T-cell (primary cell): ENCODE measurements at regions not wholly inside any gene's neighbourhood (a gene's known extent, or its start where the extent isn't known, plus 50 kb on each side); places are given as distances from the start of the nearest gene placed in this dataset.

Source experiments
- ATAC-seq, 4 experiments: fragments of 200-7000 bp in 3 of 4; fragments of 150-1000 bp in 1 of 4; cut with Tn5 transposase; replicated peaks in 1 of 4; 1 replicate in 3 of 4; 2 replicates in 1 of 4; pipeline ENCODE4 v1.10.0; 2021; ENCODE audit warnings: moderate library complexity in 3 of 4, mild to moderate bottlenecking in 2 of 4, moderate number of reproducible peaks in 1 of 4
- CTCF ChIA-PET, 2 donors: fragments of 300-600 bp; sonication (Branson Sonifier 250); formaldehyde crosslinking; loops; one replicate each; lab custom pipeline; 2022; ENCODE audit warnings: antibody characterized with exemption in 2 of 2; lab: Charles Lee
- POLR2A ChIA-PET, 2 donors: fragments of 300-600 bp; sonication (Branson Sonifier 250); formaldehyde crosslinking; loops; one replicate each; lab custom pipeline; 2022; ENCODE audit warnings: antibody characterized with exemption in 2 of 2; lab: Charles Lee
- DNase-seq, 35 experiments: peaks; one replicate each; pipeline versions ENCODE4 v3.0.0 to v3.0.0-alpha.2; 2013 to 2023
- H3K27ac ChIP-seq: one replicate; pipeline ENCODE4 v1.5.1; 2013; ENCODE audit warnings: low read length
- H3K27me3 ChIP-seq, 2 experiments: replicated peaks in 1 of 2; 1 replicate in 1 of 2; 2 replicates in 1 of 2; pipeline versions ENCODE4 v1.6.1 to v1.7.0; 2013; ENCODE audit warnings: low read length in 1 of 2, mixed read lengths in 1 of 2; ENCODE audit not compliant: control insufficient read depth in 2 of 2, insufficient read depth in 2 of 2; ENCODE audit errors: extremely low read depth in 1 of 2
- H3K36me3 ChIP-seq, 2 donors: 1 replicate in 1 of 2; 2 replicates in 1 of 2; pipeline versions ENCODE4 v1.6.1 to v1.7.0; 2013; ENCODE audit warnings: low read length in 1 of 2; ENCODE audit not compliant: control insufficient read depth in 2 of 2, insufficient read depth in 1 of 2; ENCODE audit errors: extremely low read depth in 1 of 2
- H3K4me1 ChIP-seq, 2 experiments: 1 replicate in 1 of 2; 2 replicates in 1 of 2; pipeline versions ENCODE4 v1.6.1 to v1.7.0; 2013; ENCODE audit warnings: low read length in 2 of 2, mixed read lengths in 1 of 2; ENCODE audit not compliant: insufficient read depth in 2 of 2, control insufficient read depth in 1 of 2; ENCODE audit errors: extremely low read depth in 1 of 2
- H3K4me3 ChIP-seq, 2 donors: 1 replicate in 1 of 2; 2 replicates in 1 of 2; pipeline versions ENCODE4 v1.5.1 to v1.7.0; 2013; ENCODE audit warnings: mild to moderate bottlenecking in 2 of 2, low read length in 1 of 2, moderate library complexity in 1 of 2; ENCODE audit not compliant: control insufficient read depth in 1 of 2; ENCODE audit errors: extremely low read depth in 1 of 2
- H3K9me3 ChIP-seq: 2 replicates; pipeline ENCODE4 v1.7.0; 2013
- H3K27ac Mint-ChIP-seq, 2 donors: one replicate each; pipeline ENCODE4 v1.8.0; 2020 to 2021; ENCODE audit warnings: mild to moderate bottlenecking in 2 of 2, mixed read lengths in 2 of 2
- H3K27me3 Mint-ChIP-seq, 2 donors: one replicate each; pipeline ENCODE4 v1.8.0; 2021 to 2022; ENCODE audit warnings: mixed read lengths in 2 of 2
- H3K36me3 Mint-ChIP-seq: one replicate; pipeline ENCODE4 v1.8.0; 2021; ENCODE audit warnings: mixed read lengths
- H3K4me1 Mint-ChIP-seq, 3 donors: one replicate each; pipeline ENCODE4 v1.8.0; 2020 to 2022; ENCODE audit warnings: mixed read lengths in 3 of 3, mild to moderate bottlenecking in 1 of 3
- H3K4me3 Mint-ChIP-seq, 3 donors: one replicate each; pipeline ENCODE4 v1.8.0; 2020 to 2022; ENCODE audit warnings: mild to moderate bottlenecking in 3 of 3, mixed read lengths in 3 of 3, moderate library complexity in 3 of 3
- H3K9me3 Mint-ChIP-seq, 3 donors: one replicate each; pipeline ENCODE4 v1.8.0; 2020 to 2022; ENCODE audit warnings: mixed read lengths in 3 of 3
- WGBS: methylation state at CpG from one replicate; pipeline ENCODE4 v1.1.5; 2013; ENCODE audit warnings: missing lambda C conversion rate; ENCODE audit not compliant: insufficient coverage; 5-methylcytosine and 5-hydroxymethylcytosine counted together

GRCh38 chrX:40261833-40262156 lies 164.0 kb upstream of the BCOR start:
- 93% methylated on average over 3 of the region's 7 CpGs for WGBS
- ChIA-PET POLR2A (no interaction called here), CTCF (interaction anchor here in 1 of 2 donors (0.6 kb wide), 1 partner anchor 25 kb away, joined by 3 read pairs; no protein-coding TSS in a partner anchor)
- ATAC-seq = no peak
- Mint-ChIP-seq H3K4me1 (peaks cover 4 to 7% (median 7%) of the 10 kb centered on the region in 3 donors), H3K27ac (no peak overlapping the region), H3K4me3 (no peak overlapping the region), H3K9me3 (no peaks in the 10 kb centered on the region), H3K36me3 (no peaks in the 10 kb centered on the region), H3K27me3 (no peaks in the 10 kb centered on the region)
- peaks cover 0 to 8% of the 10 kb centered on the region in 2 experiments for H3K4me1 ChIP-seq
- no peak overlapping the region for H3K4me3 ChIP-seq
- H3K27ac ChIP-seq = no peak overlapping the region
- no peaks in the 10 kb centered on the region for H3K9me3 ChIP-seq
- no peaks in the 10 kb centered on the region for H3K36me3 ChIP-seq
- DNase-seq = no peak
- peaks cover 0 to 3% of the 10 kb centered on the region in 2 experiments for H3K27me3 ChIP-seq

GRCh38 chrX:40260146-40260747 lies 162.5 kb upstream of the BCOR start:
- no peaks in the 10 kb centered on the region for H3K4me1 ChIP-seq
- Mint-ChIP-seq H3K9me3 (no peaks in the 10 kb centered on the region), H3K4me1 (no peaks in the 10 kb centered on the region), H3K4me3 (no peak overlapping the region), H3K27me3 (no peaks in the 10 kb centered on the region), H3K36me3 (no peaks in the 10 kb centered on the region), H3K27ac (no peak overlapping the region)
- ChIA-PET POLR2A (interaction anchor here in 1 of 2 donors (0.7 kb wide), 1 partner anchor 24 kb away, joined by 3 read pairs; no protein-coding TSS in a partner anchor), CTCF (no interaction called here)
- no peak for ATAC-seq
- no peak overlapping the region for H3K27ac ChIP-seq
- WGBS = 100% methylated on average over 1 of the region's 14 CpGs
- no peaks in the 10 kb centered on the region for H3K36me3 ChIP-seq
- no peak for DNase-seq
- H3K27me3 ChIP-seq = no peaks in the 10 kb centered on the region
- H3K4me3 ChIP-seq = no peak overlapping the region
- no peaks in the 10 kb centered on the region for H3K9me3 ChIP-seq

DNA sequence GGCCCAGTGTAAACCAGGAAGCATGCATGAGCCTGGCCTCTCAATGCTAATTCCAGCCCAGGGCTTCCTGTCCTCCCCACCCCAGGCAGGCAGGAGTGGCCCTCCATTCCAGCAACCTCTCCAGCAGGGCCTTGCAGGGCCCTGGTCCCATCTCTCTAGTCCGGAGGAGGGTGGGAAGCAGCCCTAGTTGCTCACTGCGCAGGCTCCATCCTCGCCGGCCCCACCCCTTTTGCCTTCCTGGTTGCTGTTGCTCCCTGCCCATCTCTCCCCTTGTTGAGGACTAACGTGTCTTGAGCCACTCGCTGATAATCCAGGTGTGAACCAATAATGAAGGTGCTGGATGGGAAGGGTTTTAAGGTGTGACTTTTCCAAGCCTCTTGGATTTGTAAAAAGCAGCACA lies 161.2 kb upstream of the BCOR start:
- H3K27ac Mint-ChIP-seq = no peak overlapping the region

GRCh38 chrX:40253771-40254170 lies 156.0 kb upstream of the BCOR start:
- ChIA-PET POLR2A (no interaction called here), CTCF (no interaction called here)
- no CpG with 5 or more reads among the region's 5 CpGs for WGBS
- Mint-ChIP-seq H3K36me3 (no peaks in the 10 kb centered on the region), H3K4me3 (no peak overlapping the region), H3K27me3 (peaks cover 0 to 4% of the 10 kb centered on the region in 2 donors), H3K27ac (no peak overlapping the region), H3K4me1 (no peaks in the 10 kb centered on the region), H3K9me3 (no peaks in the 10 kb centered on the region)
- H3K27me3 ChIP-seq = no peaks in the 10 kb centered on the region
- DNase-seq (no peak), ATAC-seq (no peak)
- H3K36me3 ChIP-seq = no peaks in the 10 kb centered on the region
- no peaks in the 10 kb centered on the region for H3K9me3 ChIP-seq
- H3K4me3 ChIP-seq = no peak overlapping the region
- no peak overlapping the region for H3K27ac ChIP-seq
- no peaks in the 10 kb centered on the region for H3K4me1 ChIP-seq

More for the DNA sequence above, 161.2 kb upstream of the BCOR start:
- no peaks in the 10 kb centered on the region for H3K9me3 Mint-ChIP-seq
- no peaks in the 10 kb centered on the region for H3K36me3 Mint-ChIP-seq
- H3K4me1 Mint-ChIP-seq = no peaks in the 10 kb centered on the region
- 100% methylated on average over 1 of the region's 6 CpGs for WGBS
- ChIA-PET CTCF (no interaction called here), POLR2A (no interaction called here)
- DNase-seq (no peak), ATAC-seq (no peak)
- no peak overlapping the region for H3K4me3 Mint-ChIP-seq
- Histone ChIP-seq H3K36me3 (no peaks in the 10 kb centered on the region), H3K9me3 (no peaks in the 10 kb centered on the region), H3K4me3 (no peak overlapping the region), H3K27ac (no peak overlapping the region), H3K27me3 (no peaks in the 10 kb centered on the region), H3K4me1 (no peaks in the 10 kb centered on the region)
- no peaks in the 10 kb centered on the region for H3K27me3 Mint-ChIP-seq

GRCh38 chrX:40249582-40249981 lies 151.8 kb upstream of the BCOR start:
- no CpG with 5 or more reads among the region's 5 CpGs for WGBS

DNA sequence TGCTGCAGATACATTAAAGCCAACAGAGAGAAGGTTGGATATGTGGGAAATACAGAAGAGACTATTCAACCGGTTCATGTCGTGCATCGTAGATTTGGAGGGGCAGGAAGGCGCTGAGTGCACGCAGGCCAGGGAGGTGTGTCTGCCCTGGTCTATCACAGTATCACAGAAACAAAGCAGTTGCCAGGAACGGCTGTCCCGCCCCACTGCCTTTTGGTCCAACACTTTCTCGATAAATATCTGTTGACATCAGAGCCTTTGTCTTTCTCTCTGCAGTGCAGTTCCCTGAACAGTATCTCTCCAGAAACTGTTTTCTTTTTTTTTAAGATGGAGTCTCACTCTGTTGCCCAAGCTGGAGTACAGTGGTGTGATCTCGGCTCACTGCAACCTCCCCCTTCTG lies 151.1 kb upstream of the BCOR start:
- 100% methylated on average over 2 of the region's 9 CpGs for WGBS
- H3K27ac Mint-ChIP-seq = no peak overlapping the region
- POLR2A ChIA-PET = no interaction called here

More at GRCh38 chrX:40249582-40249981, 151.8 kb upstream of the BCOR start:
- no peak overlapping the region for H3K4me3 Mint-ChIP-seq
- no peaks in the 10 kb centered on the region for H3K9me3 Mint-ChIP-seq
- ChIA-PET CTCF (no interaction called here), POLR2A (no interaction called here)
- H3K27me3 Mint-ChIP-seq = peaks cover 0 to 19% of the 10 kb centered on the region in 2 donors
- H3K36me3 Mint-ChIP-seq = no peaks in the 10 kb centered on the region
- peaks cover 5 to 10% of the 10 kb centered on the region in 2 experiments for H3K4me1 ChIP-seq
- H3K27ac ChIP-seq = no peak overlapping the region
- peaks cover 0 to 3% of the 10 kb centered on the region in 2 experiments for H3K27me3 ChIP-seq
- no peak overlapping the region for H3K4me3 ChIP-seq
- ATAC-seq (no peak), DNase-seq (no peak)
- H3K27ac Mint-ChIP-seq = no peak overlapping the region
- H3K9me3 ChIP-seq = no peaks in the 10 kb centered on the region
- peaks cover 12 to 15% (median 13%) of the 10 kb centered on the region in 3 donors for H3K4me1 Mint-ChIP-seq
- no peaks in the 10 kb centered on the region for H3K36me3 ChIP-seq

More for the DNA sequence above, 151.1 kb upstream of the BCOR start:
- H3K4me3 Mint-ChIP-seq = no peak overlapping the region
- DNase-seq = no peak
- H3K36me3 ChIP-seq = no peaks in the 10 kb centered on the region
- ATAC-seq = no peak
- H3K9me3 Mint-ChIP-seq = no peaks in the 10 kb centered on the region
- peaks cover 0 to 19% of the 10 kb centered on the region in 2 donors for H3K27me3 Mint-ChIP-seq
- no peak overlapping the region for H3K4me3 ChIP-seq
- H3K9me3 ChIP-seq = no peaks in the 10 kb centered on the region
- no peak overlapping the region for H3K27ac ChIP-seq
- peaks cover 0 to 3% of the 10 kb centered on the region in 2 experiments for H3K27me3 ChIP-seq
- CTCF ChIA-PET = no interaction called here
- peaks cover 13 to 15% (median 14%) of the 10 kb centered on the region in 3 donors for H3K4me1 Mint-ChIP-seq
- H3K36me3 Mint-ChIP-seq = no peaks in the 10 kb centered on the region
- peaks cover 5 to 10% of the 10 kb centered on the region in 2 experiments for H3K4me1 ChIP-seq
